ENCODE measurements at regions not wholly inside any gene's neighbourhood (a gene's known extent, or its start where the extent isn't known, plus 50 kb on each side); places are given as distances from the start of the nearest gene placed in this dataset.

GRCh38 chr12:46111715-46112114, 121.3 kb upstream of the SCAF11 start:
- no peaks in the 10 kb centered on the region for H3K9me3 ChIP-seq (ENCODE audit: control insufficient read depth, insufficient read depth, low read length)
- no peak overlapping the region for H3K4me2 ChIP-seq (ENCODE audit: low read depth, low read length)
- in situ Hi-C loops (cut with MboI; ENCODE audit: low sequenced_read_pairs) (no loop called here), intact Hi-C loops (cut with micrococcal nuclease) (no loop called here), dilution Hi-C loops (cut with HindIII; ENCODE audit: low sequenced_read_pairs, unreplicated experiment) (no loop called here)
- H3K4me3 ChIP-seq (ENCODE audit: insufficient read depth, low read depth, low read length): no peak overlapping the region
- no peak overlapping the region for H3K56ac ChIP-seq (ENCODE audit: extremely low read depth, insufficient read depth, low read length)
- BruUV-seq (replicated peaks): no TSS peak
- H3K18ac ChIP-seq (ENCODE audit: low read depth, low read length): no peak overlapping the region
- H3K4ac ChIP-seq (ENCODE audit: low read depth, low read length): no peak overlapping the region
- no peak overlapping the region for H2BK20ac ChIP-seq (ENCODE audit: low read depth, low read length)
- TF ChIP-seq CTCF (conservative IDR thresholded peaks at IDR 0.05; ENCODE audit: low read depth, low read length) (no peak), USF2 (IDR thresholded peaks at IDR 0.05; ENCODE audit: low read depth, low read length) (no peak), RAD21 (IDR thresholded peaks at IDR 0.05; ENCODE audit: low read length) (no peak), FOS (IDR thresholded peaks at IDR 0.05; ENCODE audit: low read depth, low read length) (no peak), RFX5 (IDR thresholded peaks at IDR 0.05; ENCODE audit: low read depth, low read length) (no peak), CEBPB (IDR thresholded peaks at IDR 0.05; ENCODE audit: low read depth, low read length) (no peak)
- H4K20me1 ChIP-seq (ENCODE audit: insufficient read depth, low read length): no peaks in the 10 kb centered on the region
- H4K5ac ChIP-seq (ENCODE audit: low read depth, low read length): no peak overlapping the region
- H3K79me1 ChIP-seq (ENCODE audit: low read depth in 1 of 2, low read length in 2 of 2): no peaks in the 10 kb centered on the region
- no peak for DNase-seq
- no peak for ATAC-seq (ENCODE audit: low read depth)
- H3K9ac ChIP-seq (ENCODE audit: low read depth, low read length): no peak overlapping the region
- CTCF ChIA-PET: interaction anchor here (1.1 kb wide), 1 partner anchor 13 kb away, joined by 5 read pairs; no protein-coding TSS in a partner anchor
- H3K4me1 ChIP-seq (ENCODE audit: control insufficient read depth, insufficient read depth, low read length): no peaks in the 10 kb centered on the region
- H2AFZ ChIP-seq (replicated peaks; ENCODE audit: low read length, poor library complexity): no peak overlapping the region
- H3K27ac ChIP-seq (ENCODE audit: insufficient read depth, low read length): no peak overlapping the region
- POLR2A ChIA-PET (ENCODE audit: unreplicated experiment): no interaction called here
- H4K91ac ChIP-seq (ENCODE audit: insufficient read depth, low read depth, low read length): no peak overlapping the region
- H2BK15ac ChIP-seq (ENCODE audit: low read depth, low read length): no peak overlapping the region
- no peak overlapping the region for H4K8ac ChIP-seq (ENCODE audit: low read depth in 2 of 2, low read length in 2 of 2)
- H2AK9ac ChIP-seq (replicated peaks; ENCODE audit: low read depth, low read length, poor library complexity): no peak overlapping the region
- H3K9me1 ChIP-seq (ENCODE audit: insufficient read depth, low read length): no peaks in the 10 kb centered on the region
- no peak overlapping the region for H3K23ac ChIP-seq (ENCODE audit: low read depth, low read length)
- no peak overlapping the region for H2BK5ac ChIP-seq (ENCODE audit: low read depth, low read length, poor library complexity, severe bottlenecking)
- no peak overlapping the region for H2AK5ac ChIP-seq (ENCODE audit: low read depth, low read length)
- no peak overlapping the region for H2BK120ac ChIP-seq (ENCODE audit: low read depth, low read length)
- H3K36me3 ChIP-seq (ENCODE audit: control insufficient read depth, insufficient read depth, low read length): no peaks in the 10 kb centered on the region
- H3K27me3 ChIP-seq (ENCODE audit: control insufficient read depth, insufficient read depth, low read length): peaks cover 2% of the 10 kb centered on the region; the same call in 1 of the 2 replicates
- no peak overlapping the region for H3K14ac ChIP-seq (replicated peaks; ENCODE audit: low read depth, low read length)
